ENCODE measurements at regions not wholly inside any gene's neighbourhood (a gene's known extent, or its start where the extent isn't known, plus 50 kb on each side); places are given as distances from the start of the nearest gene placed in this dataset.
A peak's percentile ranks its signal among the peaks of the same experiment; 100 is the strongest.

GRCh38 chr16:79318143-79318899 is 282.2 kb downstream of the MAF start:
- no peaks in the 10 kb centered on the region for H3K36me3 ChIP-seq (ENCODE audit: insufficient read depth, low read length)
- H3K4me3 ChIP-seq (ENCODE audit: low read length) = no peak overlapping the region
- DNase-seq = no peak
- no peaks in the 10 kb centered on the region for H3K9me3 ChIP-seq (ENCODE audit: low read length)
- no peaks in the 10 kb centered on the region for H3K9me3 Mint-ChIP-seq
- peaks cover 0 to 2% (median 0%) of the 10 kb centered on the region in 3 donors for H3K36me3 Mint-ChIP-seq
- peak overlapping the region in 1 of 7 donors; percentile 25 for H3K4me3 Mint-ChIP-seq
- H3K4me1 Mint-ChIP-seq = peaks cover 12 to 17% (median 14%) of the 10 kb centered on the region in 3 donors
- H3K27ac Mint-ChIP-seq = peak overlapping the region in 1 of 8 donors; percentile 8
- H3K27ac ChIP-seq (ENCODE audit: low read depth, low read length) = no peak overlapping the region
- H3K27me3 Mint-ChIP-seq = peaks cover 7 to 36% of the 10 kb centered on the region in 2 donors
- no peaks in the 10 kb centered on the region for H3K4me1 ChIP-seq (ENCODE audit: insufficient read depth, low read length)
- H3K27me3 ChIP-seq (ENCODE audit: insufficient read depth, low read length, poor library complexity, severe bottlenecking) = peaks cover 5% of the 10 kb centered on the region
- CTCF ChIA-PET = no interaction called here
- POLR2A ChIA-PET = no interaction called here

- no peak for DNase-seq
- Mint-ChIP-seq H3K4me1 (peaks cover 12 to 17% (median 14%) of the 10 kb centered on the region in 3 donors), H3K27me3 (peaks cover 6 to 31% of the 10 kb centered on the region in 2 donors), H3K4me3 (no peak overlapping the region), H3K9me3 (no peaks in the 10 kb centered on the region), H3K27ac (no peak overlapping the region), H3K36me3 (peaks cover 0 to 2% (median 0%) of the 10 kb centered on the region in 3 donors)
- ChIA-PET CTCF (no interaction called here), POLR2A (no interaction called here)
- Histone ChIP-seq H3K36me3 (ENCODE audit: insufficient read depth, low read length) (no peaks in the 10 kb centered on the region), H3K27ac (ENCODE audit: low read depth, low read length) (no peak overlapping the region), H3K9me3 (ENCODE audit: low read length) (no peaks in the 10 kb centered on the region), H3K4me3 (ENCODE audit: low read length) (no peak overlapping the region), H3K27me3 (ENCODE audit: insufficient read depth, low read length, poor library complexity, severe bottlenecking) (peaks cover 5% of the 10 kb centered on the region), H3K4me1 (ENCODE audit: insufficient read depth, low read length) (no peaks in the 10 kb centered on the region)
Observed at GRCh38 chr16:79317521-79317920, 283.0 kb downstream of the MAF start.

DNA sequence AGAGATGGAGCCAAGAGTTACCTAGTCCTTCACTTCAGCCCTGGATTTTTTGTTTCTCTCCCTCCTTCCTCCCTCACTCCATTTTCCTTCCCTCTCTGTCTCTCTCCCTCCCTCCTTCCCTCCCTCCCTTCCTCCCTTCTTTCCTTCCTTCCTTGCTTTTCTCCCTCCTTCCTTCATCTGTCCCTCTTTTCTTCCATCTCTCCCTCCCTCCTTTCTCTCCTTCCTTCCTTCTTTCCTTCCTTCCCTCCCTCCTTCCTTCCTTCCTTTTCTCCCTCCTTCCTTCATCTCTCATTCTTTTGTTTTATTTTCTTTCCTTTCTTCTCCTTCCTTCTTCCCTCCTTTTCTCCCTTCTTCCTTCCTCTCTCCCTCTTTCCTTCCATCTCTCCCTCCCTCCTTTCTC is 283.5 kb downstream of the MAF start:
- ChIA-PET CTCF (no interaction called here), POLR2A (no interaction called here)
- Mint-ChIP-seq H3K27ac (no peak overlapping the region), H3K4me3 (no peak overlapping the region), H3K27me3 (peaks cover 4 to 29% of the 10 kb centered on the region in 2 donors), H3K36me3 (peaks cover 0 to 2% (median 0%) of the 10 kb centered on the region in 3 donors), H3K9me3 (no peaks in the 10 kb centered on the region), H3K4me1 (peaks cover 12 to 17% (median 14%) of the 10 kb centered on the region in 3 donors)
- no peak overlapping the region for H3K27ac ChIP-seq (ENCODE audit: low read depth, low read length)
- no peaks in the 10 kb centered on the region for H3K9me3 ChIP-seq (ENCODE audit: low read length)
- DNase-seq = no peak
- no peaks in the 10 kb centered on the region for H3K4me1 ChIP-seq (ENCODE audit: insufficient read depth, low read length)
- H3K4me3 ChIP-seq (ENCODE audit: low read length) = no peak overlapping the region
- H3K36me3 ChIP-seq (ENCODE audit: insufficient read depth, low read length) = no peaks in the 10 kb centered on the region
- H3K27me3 ChIP-seq (ENCODE audit: insufficient read depth, low read length, poor library complexity, severe bottlenecking) = peaks cover 5% of the 10 kb centered on the region

DNA sequence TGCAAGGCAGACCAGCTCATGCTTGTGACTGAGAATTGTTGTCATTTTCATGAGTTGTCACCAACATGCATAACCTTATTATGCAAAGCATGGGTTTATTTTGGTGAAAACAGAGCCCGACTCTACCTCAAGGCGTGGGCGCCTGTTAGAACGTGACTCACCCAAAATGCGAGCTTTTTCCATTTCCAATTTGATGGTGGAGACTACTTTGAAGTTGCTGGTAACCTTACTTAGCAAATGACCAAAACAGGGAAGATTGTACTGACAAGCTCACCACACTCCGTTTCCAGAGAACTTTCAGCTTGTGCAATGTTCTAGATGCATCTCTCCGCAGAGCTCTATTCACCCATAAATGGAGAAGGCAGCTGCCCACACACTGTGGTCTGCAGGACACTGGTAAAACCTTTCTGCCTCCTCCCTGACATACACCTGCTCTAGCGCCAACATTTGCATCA is 284.5 kb downstream of the MAF start:
- Mint-ChIP-seq H3K9me3 (no peaks in the 10 kb centered on the region), H3K27me3 (peaks cover 2 to 25% of the 10 kb centered on the region in 2 donors), H3K36me3 (no peaks in the 10 kb centered on the region), H3K4me1 (peaks cover 12 to 17% (median 14%) of the 10 kb centered on the region in 3 donors), H3K27ac (peak overlapping the region in 4 of 8 donors; percentile 23 to 68 (median 42)), H3K4me3 (peak overlapping the region in 6 of 7 donors; percentile 11 to 76 (median 39))
- POLR2A ChIA-PET = interaction anchor here (0.6 kb wide), 2 partner anchors 30 to 58 kb away, joined by 3 read pairs; no protein-coding TSS in a partner anchor
- CTCF ChIA-PET = interaction anchor here (0.6 kb wide), 1 partner anchor 55 kb away, joined by 3 read pairs; no protein-coding TSS in a partner anchor
- no peak overlapping the region for H3K4me3 ChIP-seq (ENCODE audit: low read length)
- no peaks in the 10 kb centered on the region for H3K9me3 ChIP-seq (ENCODE audit: low read length)
- H3K36me3 ChIP-seq (ENCODE audit: insufficient read depth, low read length) = no peaks in the 10 kb centered on the region
- H3K4me1 ChIP-seq (ENCODE audit: insufficient read depth, low read length) = no peaks in the 10 kb centered on the region
- DNase-seq = no peak
- H3K27me3 ChIP-seq (ENCODE audit: insufficient read depth, low read length, poor library complexity, severe bottlenecking) = peaks cover 5% of the 10 kb centered on the region
- no peak overlapping the region for H3K27ac ChIP-seq (ENCODE audit: low read depth, low read length)

DNA sequence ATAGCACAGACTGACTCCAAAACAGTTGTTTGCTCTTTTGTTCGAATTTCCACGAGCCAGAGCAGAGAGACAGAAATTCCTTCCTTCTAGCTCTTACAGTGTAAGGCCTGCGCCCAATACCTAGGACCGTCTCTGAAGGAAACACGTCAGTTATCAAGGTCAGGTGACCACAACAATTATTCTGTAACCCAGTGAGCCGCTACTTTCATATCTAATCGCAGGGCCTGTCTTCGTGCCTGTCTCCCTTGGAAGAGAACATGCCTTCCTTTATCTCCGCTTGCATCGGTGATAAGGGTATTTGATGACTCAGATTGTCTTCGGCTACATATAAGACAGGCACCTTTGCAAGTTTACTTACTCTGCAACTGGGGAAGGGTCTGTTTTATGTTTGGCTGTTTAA is 288.0 kb downstream of the MAF start:
- Histone ChIP-seq H3K36me3 (ENCODE audit: insufficient read depth, low read length) (no peaks in the 10 kb centered on the region), H3K27ac (ENCODE audit: low read depth, low read length) (no peak overlapping the region), H3K4me3 (ENCODE audit: low read length) (no peak overlapping the region), H3K4me1 (ENCODE audit: insufficient read depth, low read length) (no peaks in the 10 kb centered on the region), H3K27me3 (ENCODE audit: insufficient read depth, low read length, poor library complexity, severe bottlenecking) (peaks cover 3% of the 10 kb centered on the region), H3K9me3 (ENCODE audit: low read length) (no peaks in the 10 kb centered on the region)
- Mint-ChIP-seq H3K36me3 (no peaks in the 10 kb centered on the region), H3K27me3 (peaks cover 0 to 5% of the 10 kb centered on the region in 2 donors), H3K9me3 (no peaks in the 10 kb centered on the region), H3K4me1 (peaks cover 12 to 30% (median 23%) of the 10 kb centered on the region in 3 donors), H3K4me3 (peak overlapping the region in 1 of 7 donors; percentile 3), H3K27ac (no peak overlapping the region)
- POLR2A ChIA-PET = no interaction called here
- CTCF ChIA-PET = no interaction called here
- DNase-seq = no peak

DNA sequence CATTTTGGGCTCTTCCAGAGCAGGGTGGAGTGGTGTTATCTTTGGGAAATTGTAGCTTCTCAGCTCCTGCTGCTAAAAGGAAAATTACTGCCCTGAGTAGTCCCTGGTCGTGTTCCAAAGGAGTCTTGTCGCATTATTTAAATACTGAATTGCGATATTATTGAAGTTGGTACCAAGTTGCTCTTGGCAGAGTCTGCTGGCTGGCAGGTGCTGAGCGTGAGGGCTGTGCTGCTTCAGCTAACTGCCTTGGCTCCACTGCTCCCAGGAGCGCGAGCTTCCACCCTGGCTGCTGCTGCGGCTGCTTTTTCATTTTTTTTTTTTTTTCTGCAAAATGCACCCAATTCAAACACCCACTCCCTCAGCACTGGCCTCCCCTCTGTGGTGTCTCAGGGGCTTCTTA is 289.8 kb downstream of the MAF start:
- H3K9me3 Mint-ChIP-seq = no peaks in the 10 kb centered on the region
- DNase-seq = no peak
- no peak overlapping the region for H3K27ac ChIP-seq (ENCODE audit: low read depth, low read length)
- no peaks in the 10 kb centered on the region for H3K4me1 ChIP-seq (ENCODE audit: insufficient read depth, low read length)
- ChIA-PET POLR2A (no interaction called here), CTCF (no interaction called here)
- H3K27ac Mint-ChIP-seq = no peak overlapping the region
- H3K36me3 Mint-ChIP-seq = no peaks in the 10 kb centered on the region
- H3K4me3 ChIP-seq (ENCODE audit: low read length) = no peak overlapping the region
- H3K4me1 Mint-ChIP-seq = peaks cover 2 to 19% (median 12%) of the 10 kb centered on the region in 3 donors
- no peaks in the 10 kb centered on the region for H3K27me3 ChIP-seq (ENCODE audit: insufficient read depth, low read length, poor library complexity, severe bottlenecking)
- H3K4me3 Mint-ChIP-seq = no peak overlapping the region
- H3K27me3 Mint-ChIP-seq = no peaks in the 10 kb centered on the region
- no peaks in the 10 kb centered on the region for H3K9me3 ChIP-seq (ENCODE audit: low read length)
- no peaks in the 10 kb centered on the region for H3K36me3 ChIP-seq (ENCODE audit: insufficient read depth, low read length)

DNA sequence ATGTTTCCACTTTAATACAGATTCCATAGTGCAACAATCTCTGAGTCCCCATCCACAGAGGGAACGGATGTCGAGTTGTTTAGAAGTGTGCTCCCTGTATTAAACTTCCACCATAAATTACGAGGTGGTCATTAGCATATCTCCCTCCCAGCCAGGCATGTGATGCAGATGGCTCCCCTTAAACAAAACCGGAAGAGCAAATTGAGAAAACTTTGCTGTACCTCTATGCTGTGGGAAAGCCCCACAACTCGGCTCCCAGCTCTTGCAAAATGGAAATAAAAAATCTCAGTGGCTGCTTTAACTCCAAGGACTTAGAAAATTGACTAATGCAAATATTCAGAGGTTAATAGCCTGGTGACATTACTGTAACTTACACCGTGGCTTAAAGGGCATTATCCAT is 290.9 kb downstream of the MAF start:
- H3K4me3 Mint-ChIP-seq = no peak overlapping the region
- no peaks in the 10 kb centered on the region for H3K9me3 Mint-ChIP-seq
- H3K27ac Mint-ChIP-seq = peak overlapping the region in 1 of 8 donors; percentile 8
- no peaks in the 10 kb centered on the region for H3K27me3 ChIP-seq (ENCODE audit: insufficient read depth, low read length, poor library complexity, severe bottlenecking)
- no peaks in the 10 kb centered on the region for H3K9me3 ChIP-seq (ENCODE audit: low read length)
- no peak for DNase-seq
- no peaks in the 10 kb centered on the region for H3K27me3 Mint-ChIP-seq
- H3K4me1 ChIP-seq (ENCODE audit: insufficient read depth, low read length) = no peaks in the 10 kb centered on the region
- no peak overlapping the region for H3K27ac ChIP-seq (ENCODE audit: low read depth, low read length)
- no peaks in the 10 kb centered on the region for H3K36me3 Mint-ChIP-seq
- no peaks in the 10 kb centered on the region for H3K36me3 ChIP-seq (ENCODE audit: insufficient read depth, low read length)
- CTCF ChIA-PET = no interaction called here
- POLR2A ChIA-PET = no interaction called here
- H3K4me1 Mint-ChIP-seq = peaks cover 0 to 13% (median 9%) of the 10 kb centered on the region in 3 donors
- no peak overlapping the region for H3K4me3 ChIP-seq (ENCODE audit: low read length)

DNA sequence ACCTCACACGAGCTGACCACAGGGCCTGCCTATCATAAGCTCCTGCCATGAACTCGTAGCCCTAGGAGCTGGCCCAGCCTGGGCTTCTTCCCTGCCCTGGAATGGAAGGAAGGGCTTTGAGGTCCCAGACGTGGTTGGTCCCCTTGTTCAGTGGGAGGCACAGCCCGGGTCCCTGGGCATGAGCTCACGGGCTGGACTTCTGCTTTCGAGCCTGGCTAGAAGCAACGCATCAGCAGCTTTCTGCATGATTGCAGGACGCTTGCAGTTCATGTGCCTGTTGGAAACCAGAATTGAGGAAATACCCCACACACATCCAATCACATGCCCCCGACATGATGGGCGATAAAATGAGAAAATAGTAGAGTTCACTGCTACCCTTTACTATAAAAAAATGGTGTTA is 293.3 kb downstream of the MAF start:
- Mint-ChIP-seq H3K27me3 (no peaks in the 10 kb centered on the region), H3K4me1 (peaks cover 0 to 13% (median 9%) of the 10 kb centered on the region in 3 donors), H3K27ac (no peak overlapping the region), H3K36me3 (no peaks in the 10 kb centered on the region), H3K9me3 (no peaks in the 10 kb centered on the region), H3K4me3 (no peak overlapping the region)
- Histone ChIP-seq H3K4me1 (ENCODE audit: insufficient read depth, low read length) (no peaks in the 10 kb centered on the region), H3K4me3 (ENCODE audit: low read length) (no peak overlapping the region), H3K27me3 (ENCODE audit: insufficient read depth, low read length, poor library complexity, severe bottlenecking) (no peaks in the 10 kb centered on the region), H3K36me3 (ENCODE audit: insufficient read depth, low read length) (no peaks in the 10 kb centered on the region), H3K27ac (ENCODE audit: low read depth, low read length) (no peak overlapping the region), H3K9me3 (ENCODE audit: low read length) (no peaks in the 10 kb centered on the region)
- ChIA-PET POLR2A (no interaction called here), CTCF (interaction anchor here (1.2 kb wide), 1 partner anchor 47 kb away, joined by 3 read pairs; no protein-coding TSS in a partner anchor)
- no peak for DNase-seq
